ENCODE measurements at regions not wholly inside any gene's neighbourhood (a gene's known extent, or its start where the extent isn't known, plus 50 kb on each side); places are given as distances from the start of the nearest gene placed in this dataset.
"Not testable (repeated sequence)": the region's sequence is repeated elsewhere in the genome, so short reads cannot be mapped to it uniquely, and the experiment has no call there.

- no peaks in the 10 kb centered on the region for H3K4me1 Mint-ChIP-seq
- H3K36me3 Mint-ChIP-seq (ENCODE audit: low read depth): no peaks in the 10 kb centered on the region
- no peak for ATAC-seq
- DNase-seq: no peak
- H3K27ac Mint-ChIP-seq: no peak overlapping the region
- H3K9me3 Mint-ChIP-seq: no peaks in the 10 kb centered on the region
- peaks cover 19% of the 10 kb centered on the region for H3K27me3 Mint-ChIP-seq
- no peak overlapping the region for H3K4me3 Mint-ChIP-seq
These were observed 74.6 kb upstream of the CREB3L1 start for GRCh38 chr11:46202696-46203391.

GRCh38 chr11:46202149-46202548 lies 75.3 kb upstream of the CREB3L1 start:
- Mint-ChIP-seq H3K4me1 (no peaks in the 10 kb centered on the region), H3K4me3 (no peak overlapping the region), H3K27me3 (peaks cover 19% of the 10 kb centered on the region), H3K27ac (no peak overlapping the region), H3K36me3 (ENCODE audit: low read depth) (no peaks in the 10 kb centered on the region), H3K9me3 (no peaks in the 10 kb centered on the region)
- DNase-seq: no peak
- ATAC-seq: no peak

- DNase-seq (no peak), ATAC-seq (no peak)
- no peak overlapping the region for H3K4me3 Mint-ChIP-seq
- H3K4me1 Mint-ChIP-seq: no peaks in the 10 kb centered on the region
- no peak overlapping the region for H3K27ac Mint-ChIP-seq
- H3K9me3 Mint-ChIP-seq: no peaks in the 10 kb centered on the region
- H3K27me3 Mint-ChIP-seq: peaks cover 19% of the 10 kb centered on the region
- H3K36me3 Mint-ChIP-seq (ENCODE audit: low read depth): no peaks in the 10 kb centered on the region
These were observed 76.8 kb upstream of the CREB3L1 start for GRCh38 chr11:46200537-46201281.

GRCh38 chr11:46198245-46199240 lies 77.3 kb upstream of the PHF21A start:
- Mint-ChIP-seq H3K9me3 (no peaks in the 10 kb centered on the region), H3K27ac (no peak overlapping the region), H3K27me3 (peaks cover 5% of the 10 kb centered on the region), H3K36me3 (ENCODE audit: low read depth) (no peaks in the 10 kb centered on the region), H3K4me1 (no peaks in the 10 kb centered on the region), H3K4me3 (no peak overlapping the region)
- ATAC-seq (no peak), DNase-seq (no peak)

GRCh38 chr11:46197421-46197820 lies 76.2 kb upstream of the PHF21A start:
- H3K36me3 Mint-ChIP-seq (ENCODE audit: low read depth): no peaks in the 10 kb centered on the region
- DNase-seq (no peak), ATAC-seq (no peak)
- H3K27ac Mint-ChIP-seq: no peak overlapping the region
- H3K27me3 Mint-ChIP-seq: peaks cover 11% of the 10 kb centered on the region
- H3K4me1 Mint-ChIP-seq: no peaks in the 10 kb centered on the region
- H3K4me3 Mint-ChIP-seq: no peak overlapping the region
- no peaks in the 10 kb centered on the region for H3K9me3 Mint-ChIP-seq

GRCh38 chr11:46188017-46188416 lies 66.8 kb upstream of the PHF21A start:
- Mint-ChIP-seq H3K9me3 (peaks cover 9% of the 10 kb centered on the region), H3K27me3 (peaks cover 26% of the 10 kb centered on the region), H3K4me1 (no peaks in the 10 kb centered on the region), H3K4me3 (no peak overlapping the region), H3K36me3 (ENCODE audit: low read depth) (no peaks in the 10 kb centered on the region), H3K27ac (no peak overlapping the region)
- DNase-seq: no peak
- ATAC-seq: no peak

- DNase-seq (no peak), ATAC-seq (no peak)
These were observed 62.6 kb upstream of the PHF21A start for GRCh38 chr11:46183819-46184218.

GRCh38 chr11:46181843-46182424 lies 60.7 kb upstream of the PHF21A start:
- Mint-ChIP-seq H3K4me3 (no peak overlapping the region), H3K4me1 (no peaks in the 10 kb centered on the region), H3K27ac (no peak overlapping the region), H3K36me3 (ENCODE audit: low read depth) (no peaks in the 10 kb centered on the region), H3K9me3 (peaks cover 4% of the 10 kb centered on the region), H3K27me3 (peaks cover 13% of the 10 kb centered on the region)
- DNase-seq (no peak), ATAC-seq (no peak)

More at GRCh38 chr11:46183819-46184218, 62.6 kb upstream of the PHF21A start:
- Mint-ChIP-seq H3K4me3 (no peak overlapping the region), H3K27ac (no peak overlapping the region), H3K27me3 (peaks cover 19% of the 10 kb centered on the region), H3K9me3 (peaks cover 4% of the 10 kb centered on the region), H3K4me1 (no peaks in the 10 kb centered on the region), H3K36me3 (ENCODE audit: low read depth) (no peaks in the 10 kb centered on the region)

- no peaks in the 10 kb centered on the region for H3K4me1 Mint-ChIP-seq
- no peak overlapping the region for H3K27ac Mint-ChIP-seq
- DNase-seq: no peak
- H3K4me3 Mint-ChIP-seq: no peak overlapping the region
- ATAC-seq: no peak
- peaks cover 4% of the 10 kb centered on the region for H3K9me3 Mint-ChIP-seq
- peaks cover 15% of the 10 kb centered on the region for H3K27me3 Mint-ChIP-seq
- no peaks in the 10 kb centered on the region for H3K36me3 Mint-ChIP-seq (ENCODE audit: low read depth)
These were observed 60.1 kb upstream of the PHF21A start for GRCh38 chr11:46181387-46181786.

- H3K27me3 Mint-ChIP-seq: peaks cover 19% of the 10 kb centered on the region
- H3K36me3 Mint-ChIP-seq (ENCODE audit: low read depth): no peaks in the 10 kb centered on the region
- no peak overlapping the region for H3K27ac Mint-ChIP-seq
These were observed 59.5 kb upstream of the PHF21A start for GRCh38 chr11:46180736-46181135.

GRCh38 chr11:46178513-46178912 lies 57.3 kb upstream of the PHF21A start:
- Mint-ChIP-seq H3K4me3 (no peak overlapping the region), H3K36me3 (ENCODE audit: low read depth) (no peaks in the 10 kb centered on the region), H3K9me3 (peaks cover 4% of the 10 kb centered on the region), H3K27ac (no peak overlapping the region), H3K27me3 (peaks cover 14% of the 10 kb centered on the region), H3K4me1 (no peaks in the 10 kb centered on the region)
- ATAC-seq: no peak
- no peak for DNase-seq

More at GRCh38 chr11:46180736-46181135, 59.5 kb upstream of the PHF21A start:
- no peak for DNase-seq
- ATAC-seq: no peak
- H3K4me1 Mint-ChIP-seq: no peaks in the 10 kb centered on the region
- H3K4me3 Mint-ChIP-seq: no peak overlapping the region
- H3K9me3 Mint-ChIP-seq: peaks cover 4% of the 10 kb centered on the region

GRCh38 chr11:46176421-46176820 lies 55.2 kb upstream of the PHF21A start:
- ATAC-seq (no peak), DNase-seq (no peak)
- no peak overlapping the region for H3K4me3 Mint-ChIP-seq
- no peaks in the 10 kb centered on the region for H3K36me3 Mint-ChIP-seq (ENCODE audit: low read depth)
- H3K9me3 Mint-ChIP-seq: peaks cover 4% of the 10 kb centered on the region
- peaks cover 14% of the 10 kb centered on the region for H3K27me3 Mint-ChIP-seq
- no peaks in the 10 kb centered on the region for H3K4me1 Mint-ChIP-seq
- H3K27ac Mint-ChIP-seq: no peak overlapping the region

- no peak for ATAC-seq
- H3K9me3 Mint-ChIP-seq: peaks cover 4% of the 10 kb centered on the region
- no peaks in the 10 kb centered on the region for H3K4me1 Mint-ChIP-seq
- H3K27me3 Mint-ChIP-seq: peaks cover 14% of the 10 kb centered on the region
- no peaks in the 10 kb centered on the region for H3K36me3 Mint-ChIP-seq (ENCODE audit: low read depth)
- DNase-seq: no peak
- no peak overlapping the region for H3K27ac Mint-ChIP-seq
- H3K4me3 Mint-ChIP-seq: no peak overlapping the region
These were observed 54.2 kb upstream of the PHF21A start for GRCh38 chr11:46175401-46176002.

GRCh38 chr11:46171693-46172092 lies 50.4 kb upstream of the PHF21A start:
- not testable (repeated sequence) for DNase-seq; H3K4me3 Mint-ChIP-seq; H3K4me1 Mint-ChIP-seq; ATAC-seq; H3K9me3 Mint-ChIP-seq; H3K36me3 Mint-ChIP-seq (ENCODE audit: low read depth); H3K27ac Mint-ChIP-seq
- H3K27me3 Mint-ChIP-seq: peaks cover 17% of the 10 kb centered on the region
